MM.1S (cell line): ENCODE measurements at regions not wholly inside any gene's neighbourhood (a gene's known extent, or its start where the extent isn't known, plus 50 kb on each side); places are given as distances from the start of the nearest gene placed in this dataset.
"Not testable (repeated sequence)": the region's sequence is repeated elsewhere in the genome, so short reads cannot be mapped to it uniquely, and the experiment has no call there.

Source experiments
- CTCF ChIP-seq: fragments of 300-600 bp; sonication (generic); IDR thresholded peaks from 2 replicates; pipeline ENCODE4 v1.5.1; 2016; ENCODE audit warnings: antibody characterized with exemption, low read length, mixed read lengths
- EZH2 ChIP-seq: fragments of 300-600 bp; sonication (generic); optimal IDR thresholded peaks from 2 replicates; pipeline ENCODE3; 2017; ENCODE audit warnings: low read depth, mild to moderate bottlenecking, antibody characterized with exemption, low read length, mixed read lengths

DNA sequence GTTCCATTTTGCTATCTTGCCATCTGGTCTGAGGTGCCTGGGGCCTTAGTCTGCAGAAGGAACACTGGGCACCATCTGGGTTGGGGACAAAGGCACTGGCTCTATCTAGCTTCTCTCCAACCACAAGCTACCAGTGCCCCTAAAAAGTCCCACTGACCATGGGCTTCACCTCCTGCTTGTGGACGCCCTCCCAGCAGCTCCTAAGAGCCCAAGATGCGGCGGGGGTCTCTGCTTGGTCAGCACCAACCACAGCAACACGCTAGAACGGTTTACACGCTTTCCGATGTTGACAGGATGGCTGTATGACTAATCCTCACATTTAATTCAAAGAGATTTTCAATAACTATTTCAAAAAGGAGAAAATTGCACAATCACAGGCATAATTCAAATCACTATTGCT lies 80.4 kb upstream of the TNK2 start:
- TF ChIP-seq CTCF, EZH2: not testable (repeated sequence)
